Fibroblast of pulmonary artery (primary cell): ENCODE measurements at regions not wholly inside any gene's neighbourhood (a gene's known extent, or its start where the extent isn't known, plus 50 kb on each side); places are given as distances from the start of the nearest gene placed in this dataset.
A peak's percentile ranks its signal among the peaks of the same experiment; 100 is the strongest.

Source experiments
- DNase-seq: peaks from one replicate; pipeline ENCODE4 v3.0.0-alpha.2; 2010; ENCODE audit warnings: low read depth
- H3K4me3 ChIP-seq: replicated peaks from 2 replicates; pipeline ENCODE4 v1.5.1; 2011; ENCODE audit warnings: low read depth, mild to moderate bottlenecking, control low read depth, low read length, moderate library complexity
- TF ChIP-seq, protein P1 (sequence below): IDR thresholded peaks from 2 replicates; pipeline ENCODE4 v1.5.1; 2011; ENCODE audit warnings: mild to moderate bottlenecking, control low read depth, low read length, inconsistent platforms; ENCODE audit errors: missing control alignments

DNA sequence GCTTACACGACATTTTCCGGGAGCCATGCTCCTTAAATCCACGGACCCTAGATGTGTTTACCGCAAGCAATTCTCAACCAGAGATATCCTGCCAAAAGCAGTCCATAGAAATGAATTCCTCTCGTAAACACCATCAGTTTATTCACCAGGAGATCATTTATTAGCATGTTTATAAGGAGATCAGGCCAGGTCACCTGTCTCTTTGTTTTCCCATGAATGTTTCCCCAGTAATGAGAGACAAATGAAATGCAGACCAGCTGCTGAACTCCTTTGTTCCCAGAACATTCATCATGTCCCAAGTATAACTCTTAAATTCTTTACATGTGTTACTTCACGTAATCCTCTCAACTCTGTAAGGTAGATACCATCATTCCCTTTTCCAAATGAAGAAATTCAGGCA is 137.1 kb downstream of the DDX53 start:
- DNase-seq, result no peak
- no peak overlapping the region for H3K4me3 ChIP-seq
- TF ChIP-seq, protein P1, sequence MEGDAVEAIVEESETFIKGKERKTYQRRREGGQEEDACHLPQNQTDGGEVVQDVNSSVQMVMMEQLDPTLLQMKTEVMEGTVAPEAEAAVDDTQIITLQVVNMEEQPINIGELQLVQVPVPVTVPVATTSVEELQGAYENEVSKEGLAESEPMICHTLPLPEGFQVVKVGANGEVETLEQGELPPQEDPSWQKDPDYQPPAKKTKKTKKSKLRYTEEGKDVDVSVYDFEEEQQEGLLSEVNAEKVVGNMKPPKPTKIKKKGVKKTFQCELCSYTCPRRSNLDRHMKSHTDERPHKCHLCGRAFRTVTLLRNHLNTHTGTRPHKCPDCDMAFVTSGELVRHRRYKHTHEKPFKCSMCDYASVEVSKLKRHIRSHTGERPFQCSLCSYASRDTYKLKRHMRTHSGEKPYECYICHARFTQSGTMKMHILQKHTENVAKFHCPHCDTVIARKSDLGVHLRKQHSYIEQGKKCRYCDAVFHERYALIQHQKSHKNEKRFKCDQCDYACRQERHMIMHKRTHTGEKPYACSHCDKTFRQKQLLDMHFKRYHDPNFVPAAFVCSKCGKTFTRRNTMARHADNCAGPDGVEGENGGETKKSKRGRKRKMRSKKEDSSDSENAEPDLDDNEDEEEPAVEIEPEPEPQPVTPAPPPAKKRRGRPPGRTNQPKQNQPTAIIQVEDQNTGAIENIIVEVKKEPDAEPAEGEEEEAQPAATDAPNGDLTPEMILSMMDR, result no peak

- TF ChIP-seq, protein P1, result no peak
Measured at GRCh38 chrX:23168291-23168690, 166.4 kb upstream of the PTCHD1 start.

DNA sequence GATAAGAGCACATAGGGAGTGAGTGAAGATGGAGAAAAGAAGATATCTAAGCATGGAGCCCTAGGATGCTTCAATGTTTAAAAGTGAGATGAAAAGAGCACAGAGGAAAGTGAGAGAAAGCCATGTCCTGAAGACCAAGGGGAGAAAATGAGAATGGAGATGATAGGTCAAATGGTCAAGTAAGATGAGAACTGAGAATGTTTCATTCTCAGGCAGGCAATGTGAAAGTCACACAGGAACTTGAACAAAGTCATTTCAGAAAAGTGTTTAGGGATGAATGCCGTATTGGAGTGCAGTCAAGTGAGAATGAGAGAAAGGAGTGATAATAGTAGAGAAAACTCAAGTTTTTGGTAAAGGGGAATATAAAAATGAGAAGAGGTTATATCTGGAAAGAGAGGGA is 148.7 kb upstream of the PTCHD1 start:
- H3K4me3 ChIP-seq, result no peak overlapping the region
- TF ChIP-seq, protein P1, result no peak
- no peak for DNase-seq

More at GRCh38 chrX:23168291-23168690, 166.4 kb upstream of the PTCHD1 start:
- H3K4me3 ChIP-seq, result no peak overlapping the region
- DNase-seq, result no peak

DNA sequence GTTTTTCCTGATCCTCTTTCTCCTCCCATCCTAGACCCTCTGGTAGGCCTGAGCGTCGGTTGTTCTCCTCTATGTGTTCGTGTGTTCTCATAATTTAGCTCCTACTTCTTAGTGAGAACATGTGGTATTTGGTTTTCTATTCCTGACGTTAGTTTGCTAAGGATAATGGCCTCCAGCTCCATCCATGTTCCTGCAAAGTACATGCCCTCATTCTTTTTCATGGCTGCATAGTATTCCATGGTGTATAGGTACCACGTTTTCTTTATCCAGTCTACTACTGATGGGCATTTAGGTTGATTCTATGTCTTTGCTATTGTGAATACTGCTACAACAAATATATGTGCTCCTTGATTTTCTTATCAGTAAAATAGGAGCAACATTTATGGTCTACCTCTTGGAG is 146.8 kb upstream of the PTCHD1 start:
- no peak for DNase-seq
- TF ChIP-seq, protein P1, result no peak
- no peak overlapping the region for H3K4me3 ChIP-seq

- no peak overlapping the region for H3K4me3 ChIP-seq
- DNase-seq, result peak; percentile 0
- TF ChIP-seq, protein P1, result no peak
Measured at GRCh38 chrX:23194885-23195554, 139.6 kb upstream of the PTCHD1 start.

- TF ChIP-seq, protein P1, result no peak
- no peak for DNase-seq
Measured at GRCh38 chrX:23195761-23196160, 138.9 kb upstream of the PTCHD1 start.

GRCh38 chrX:23201706-23202105 is 132.9 kb upstream of the PTCHD1 start:
- TF ChIP-seq, protein P1, result no peak
- no peak for DNase-seq
- no peak overlapping the region for H3K4me3 ChIP-seq

More at GRCh38 chrX:23195761-23196160, 138.9 kb upstream of the PTCHD1 start:
- no peak overlapping the region for H3K4me3 ChIP-seq
